HUES64 (cell line): ENCODE measurements at regions not wholly inside any gene's neighbourhood (a gene's known extent, or its start where the extent isn't known, plus 50 kb on each side); places are given as distances from the start of the nearest gene placed in this dataset.

Source experiments
- H3K27ac ChIP-seq: 2 replicates; pipeline ENCODE4 v1.7.0; 2013; ENCODE audit warnings: low read depth, low read length, inconsistent platforms
- H3K27me3 ChIP-seq: 2 replicates; pipeline ENCODE4 v1.6.1; 2013; ENCODE audit warnings: mild to moderate bottlenecking, low read length; ENCODE audit not compliant: insufficient read depth
- H3K36me3 ChIP-seq: 2 replicates; pipeline ENCODE4 v1.6.1; 2013; ENCODE audit warnings: mild to moderate bottlenecking, low read length; ENCODE audit not compliant: insufficient read depth
- H3K4me1 ChIP-seq: 2 replicates; pipeline ENCODE4 v1.6.1; 2013; ENCODE audit warnings: mild to moderate bottlenecking, low read length, moderate library complexity; ENCODE audit not compliant: insufficient read depth
- H3K4me3 ChIP-seq: 2 replicates; pipeline ENCODE4 v1.5.1; 2013; ENCODE audit warnings: mild to moderate bottlenecking, low read length, moderate library complexity
- H3K9ac ChIP-seq: 2 replicates; pipeline ENCODE4 v1.6.1; 2013; ENCODE audit warnings: mild to moderate bottlenecking, low read depth, low read length
- H3K9me3 ChIP-seq: 2 replicates; pipeline ENCODE4 v1.6.1; 2013; ENCODE audit warnings: low read depth, low read length; ENCODE audit not compliant: insufficient read depth
- WGBS: fragments of 150-250, 120-280 bp; methylation state at CpG from one replicate; pipeline ENCODE4 v1.1.7; 2013; ENCODE audit warnings: missing lambda C conversion rate; 5-methylcytosine and 5-hydroxymethylcytosine counted together

- Histone ChIP-seq H3K27me3 (peaks cover 18% of the 10 kb centered on the region), H3K4me3 (no peak overlapping the region), H3K36me3 (no peaks in the 10 kb centered on the region), H3K9me3 (no peaks in the 10 kb centered on the region), H3K9ac (no peak overlapping the region), H3K4me1 (no peaks in the 10 kb centered on the region), H3K27ac (no peak overlapping the region)
- 90% methylated on average over 2 of the region's 3 CpGs for WGBS
These were observed 624.8 kb downstream of the LIG4 start for GRCh38 chr13:107590556-107590955.

GRCh38 chr13:107587681-107588080 lies 627.7 kb downstream of the LIG4 start:
- WGBS = 98% methylated on average over 2 of the region's 2 CpGs
- Histone ChIP-seq H3K4me1 (no peaks in the 10 kb centered on the region), H3K27me3 (peaks cover 47% of the 10 kb centered on the region), H3K36me3 (no peaks in the 10 kb centered on the region), H3K27ac (no peak overlapping the region), H3K9me3 (no peaks in the 10 kb centered on the region), H3K4me3 (no peak overlapping the region), H3K9ac (no peak overlapping the region)

GRCh38 chr13:107586216-107586615 lies 629.1 kb downstream of the LIG4 start:
- H3K4me3 ChIP-seq = no peak overlapping the region
- H3K27me3 ChIP-seq = peaks cover 62% of the 10 kb centered on the region
- H3K36me3 ChIP-seq = no peaks in the 10 kb centered on the region
- peaks cover 6% of the 10 kb centered on the region; the same call in 1 of the 2 replicates for H3K4me1 ChIP-seq
- 96% methylated on average over 2 of the region's 2 CpGs for WGBS
- H3K9me3 ChIP-seq = no peaks in the 10 kb centered on the region
- H3K9ac ChIP-seq = no peak overlapping the region
- no peak overlapping the region for H3K27ac ChIP-seq

GRCh38 chr13:107585469-107586180 lies 629.7 kb downstream of the LIG4 start:
- WGBS = 100% methylated on average over 2 of the region's 2 CpGs
- Histone ChIP-seq H3K27me3 (peaks cover 68% of the 10 kb centered on the region), H3K36me3 (no peaks in the 10 kb centered on the region), H3K4me3 (no peak overlapping the region), H3K9ac (no peak overlapping the region), H3K9me3 (no peaks in the 10 kb centered on the region), H3K4me1 (peaks cover 12% of the 10 kb centered on the region; the same call in 1 of the 2 replicates), H3K27ac (no peak overlapping the region)

- Histone ChIP-seq H3K9me3 (no peaks in the 10 kb centered on the region), H3K4me3 (no peak overlapping the region), H3K9ac (no peak overlapping the region), H3K27ac (no peak overlapping the region), H3K27me3 (peaks cover 94% of the 10 kb centered on the region), H3K4me1 (peaks cover 13% of the 10 kb centered on the region; the same call in 1 of the 2 replicates), H3K36me3 (no peaks in the 10 kb centered on the region)
- 94% methylated on average over 4 of the region's 4 CpGs for whole genome bisulfite sequencing
These were observed 633.2 kb downstream of the LIG4 start for GRCh38 chr13:107582171-107582570.

- Histone ChIP-seq H3K27me3 (peaks cover 95% of the 10 kb centered on the region), H3K27ac (no peak overlapping the region), H3K4me3 (no peak overlapping the region), H3K9me3 (no peaks in the 10 kb centered on the region), H3K9ac (no peak overlapping the region), H3K4me1 (peaks cover 25% of the 10 kb centered on the region), H3K36me3 (no peaks in the 10 kb centered on the region)
- WGBS = 41% methylated on average over 9 of the region's 9 CpGs
These were observed 634.5 kb downstream of the LIG4 start for GRCh38 chr13:107580741-107581412.

GRCh38 chr13:107576430-107576829 lies 638.9 kb downstream of the LIG4 start:
- Histone ChIP-seq H3K4me1 (peaks cover 39% of the 10 kb centered on the region), H3K27me3 (peaks cover 75% of the 10 kb centered on the region), H3K9me3 (no peaks in the 10 kb centered on the region), H3K4me3 (no peak overlapping the region), H3K9ac (no peak overlapping the region), H3K36me3 (no peaks in the 10 kb centered on the region), H3K27ac (no peak overlapping the region)
- 92% methylated on average over 1 of the region's 1 CpG for WGBS

- Histone ChIP-seq H3K9ac (no peak overlapping the region), H3K4me1 (peaks cover 31% of the 10 kb centered on the region), H3K27ac (peak overlapping the region; percentile 32; the same call in 1 of the 2 replicates), H3K27me3 (peaks cover 61% of the 10 kb centered on the region), H3K4me3 (peak overlapping the region; percentile 28), H3K36me3 (no peaks in the 10 kb centered on the region), H3K9me3 (no peaks in the 10 kb centered on the region)
- 62% methylated on average over 6 of the region's 6 CpGs for WGBS
These were observed 640.7 kb downstream of the LIG4 start for GRCh38 chr13:107574517-107575210.

GRCh38 chr13:107573184-107573583 lies 642.2 kb downstream of the LIG4 start:
- H3K36me3 ChIP-seq = no peaks in the 10 kb centered on the region
- peaks cover 31% of the 10 kb centered on the region for H3K4me1 ChIP-seq
- H3K27me3 ChIP-seq = peaks cover 48% of the 10 kb centered on the region
- WGBS = 100% methylated on average over 1 of the region's 1 CpG
- H3K9me3 ChIP-seq = no peaks in the 10 kb centered on the region
- no peak overlapping the region for H3K9ac ChIP-seq
- no peak overlapping the region for H3K4me3 ChIP-seq
- no peak overlapping the region for H3K27ac ChIP-seq

- Histone ChIP-seq H3K4me1 (peaks cover 31% of the 10 kb centered on the region), H3K4me3 (no peak overlapping the region), H3K9me3 (no peaks in the 10 kb centered on the region), H3K36me3 (no peaks in the 10 kb centered on the region), H3K27me3 (peaks cover 38% of the 10 kb centered on the region), H3K9ac (no peak overlapping the region), H3K27ac (no peak overlapping the region)
- 93% methylated on average over 3 of the region's 3 CpGs for WGBS
These were observed 643.2 kb downstream of the LIG4 start for GRCh38 chr13:107572156-107572555.

- peaks cover 5% of the 10 kb centered on the region for H3K27me3 ChIP-seq
- 89% methylated on average over 1 of the region's 2 CpGs for WGBS
- H3K4me1 ChIP-seq = peaks cover 3% of the 10 kb centered on the region
- H3K4me3 ChIP-seq = no peak overlapping the region
- H3K9me3 ChIP-seq = no peaks in the 10 kb centered on the region
- H3K36me3 ChIP-seq = no peaks in the 10 kb centered on the region
- no peak overlapping the region for H3K27ac ChIP-seq
- no peak overlapping the region for H3K9ac ChIP-seq
These were observed 647.2 kb downstream of the LIG4 start for GRCh38 chr13:107568181-107568580.
